GM19025 (cell line): ENCODE measurements at regions not wholly inside any gene's neighbourhood (a gene's known extent, or its start where the extent isn't known, plus 50 kb on each side); places are given as distances from the start of the nearest gene placed in this dataset.

Source experiments
- ATAC-seq: cut with Tn5 transposase; IDR thresholded peaks from one replicate; pipeline ENCODE4 v1.9.1; 2021; ENCODE audit warnings: mild to moderate bottlenecking, low read depth, moderate library complexity; ENCODE audit not compliant: unreplicated experiment

- ATAC-seq: no peak
Measured at GRCh38 chr13:30108216-30108912, 199.0 kb downstream of the KATNAL1 start.

- ATAC-seq: no peak
Measured at GRCh38 chr13:30107521-30108136, 199.7 kb downstream of the KATNAL1 start.

GRCh38 chr13:30107121-30107520 is 200.2 kb downstream of the KATNAL1 start:
- no peak for ATAC-seq

GRCh38 chr13:30105381-30105780 is 202.0 kb downstream of the KATNAL1 start:
- no peak for ATAC-seq

- ATAC-seq: no peak
Measured at GRCh38 chr13:30103161-30103840, 204.1 kb downstream of the KATNAL1 start.

- no peak for ATAC-seq
Measured at GRCh38 chr13:30100226-30100625, 207.1 kb downstream of the KATNAL1 start.

- ATAC-seq: no peak
Measured at GRCh38 chr13:30097701-30098100, 209.7 kb downstream of the KATNAL1 start.

- no peak for ATAC-seq
Measured at GRCh38 chr13:30097089-30097488, 210.3 kb downstream of the KATNAL1 start.

GRCh38 chr13:30094015-30094414 is 213.3 kb downstream of the KATNAL1 start:
- ATAC-seq: no peak

GRCh38 chr13:30093236-30093635 is 214.1 kb downstream of the KATNAL1 start:
- no peak for ATAC-seq

- no peak for ATAC-seq
Measured at GRCh38 chr13:30091691-30092090, 215.7 kb downstream of the KATNAL1 start.

GRCh38 chr13:30091035-30091434 is 216.3 kb downstream of the KATNAL1 start:
- ATAC-seq: no peak

- no peak for ATAC-seq
Measured at GRCh38 chr13:30088312-30088855, 219.0 kb downstream of the KATNAL1 start.

GRCh38 chr13:30085087-30085486 is 222.3 kb downstream of the KATNAL1 start:
- no peak for ATAC-seq

- ATAC-seq: no peak
Measured at GRCh38 chr13:30082391-30082790, 225.0 kb downstream of the KATNAL1 start.

- ATAC-seq: no peak
Measured at GRCh38 chr13:30081331-30081730, 226.0 kb downstream of the KATNAL1 start.

GRCh38 chr13:30079501-30079900 is 227.8 kb downstream of the KATNAL1 start:
- ATAC-seq: no peak

GRCh38 chr13:30078059-30078458 is 227.6 kb upstream of the UBL3 start:
- no peak for ATAC-seq

- no peak for ATAC-seq
Measured at GRCh38 chr13:30077240-30077735, 226.9 kb upstream of the UBL3 start.

- ATAC-seq: no peak
Measured at GRCh38 chr13:30074955-30075614, 224.7 kb upstream of the UBL3 start.

- ATAC-seq: no peak
Measured at GRCh38 chr13:30074431-30074830, 224.0 kb upstream of the UBL3 start.
